Fibroblast of lung (primary cell): ENCODE measurements at regions not wholly inside any gene's neighbourhood (a gene's known extent, or its start where the extent isn't known, plus 50 kb on each side); places are given as distances from the start of the nearest gene placed in this dataset.
"Not testable (repeated sequence)": the region's sequence is repeated elsewhere in the genome, so short reads cannot be mapped to it uniquely, and the experiment has no call there.

ENCODE experiments used
- EZH2 ChIP-seq: IDR thresholded peaks from 2 replicates; pipeline ENCODE4 v1.5.1; 2012; ENCODE audit warnings: low read length, control low read depth, mild to moderate bottlenecking; ENCODE audit errors: missing control alignments
- TF ChIP-seq, protein P1 (sequence below), 2 donors: IDR thresholded peaks in 1 of 2; conservative IDR thresholded peaks in 1 of 2; 1 replicate in 1 of 2; 2 replicates in 1 of 2; pipeline ENCODE4 v1.5.1; 2011 to 2012; ENCODE audit warnings: low read length in 2 of 2, control low read depth in 1 of 2, inconsistent platforms in 1 of 2, low read depth in 1 of 2, mild to moderate bottlenecking in 1 of 2

GRCh38 chr7:150009620-150010303 is 136.0 kb downstream of the ATP6V0E2 start:
- TF ChIP-seq, protein P1, sequence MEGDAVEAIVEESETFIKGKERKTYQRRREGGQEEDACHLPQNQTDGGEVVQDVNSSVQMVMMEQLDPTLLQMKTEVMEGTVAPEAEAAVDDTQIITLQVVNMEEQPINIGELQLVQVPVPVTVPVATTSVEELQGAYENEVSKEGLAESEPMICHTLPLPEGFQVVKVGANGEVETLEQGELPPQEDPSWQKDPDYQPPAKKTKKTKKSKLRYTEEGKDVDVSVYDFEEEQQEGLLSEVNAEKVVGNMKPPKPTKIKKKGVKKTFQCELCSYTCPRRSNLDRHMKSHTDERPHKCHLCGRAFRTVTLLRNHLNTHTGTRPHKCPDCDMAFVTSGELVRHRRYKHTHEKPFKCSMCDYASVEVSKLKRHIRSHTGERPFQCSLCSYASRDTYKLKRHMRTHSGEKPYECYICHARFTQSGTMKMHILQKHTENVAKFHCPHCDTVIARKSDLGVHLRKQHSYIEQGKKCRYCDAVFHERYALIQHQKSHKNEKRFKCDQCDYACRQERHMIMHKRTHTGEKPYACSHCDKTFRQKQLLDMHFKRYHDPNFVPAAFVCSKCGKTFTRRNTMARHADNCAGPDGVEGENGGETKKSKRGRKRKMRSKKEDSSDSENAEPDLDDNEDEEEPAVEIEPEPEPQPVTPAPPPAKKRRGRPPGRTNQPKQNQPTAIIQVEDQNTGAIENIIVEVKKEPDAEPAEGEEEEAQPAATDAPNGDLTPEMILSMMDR (conservative IDR thresholded peaks at IDR 0.05 in 1 of 2, IDR thresholded peaks at IDR 0.05 in 1 of 2; ENCODE audit: low read depth in 1 of 2, low read length in 2 of 2) = not testable (repeated sequence)
- TF ChIP-seq EZH2 = not testable (repeated sequence)
